ENCODE measurements at regions not wholly inside any gene's neighbourhood (a gene's known extent, or its start where the extent isn't known, plus 50 kb on each side); places are given as distances from the start of the nearest gene placed in this dataset.
A peak's percentile ranks its signal among the peaks of the same experiment; 100 is the strongest.
"Not testable (repeated sequence)": the region's sequence is repeated elsewhere in the genome, so short reads cannot be mapped to it uniquely, and the experiment has no call there.

DNA sequence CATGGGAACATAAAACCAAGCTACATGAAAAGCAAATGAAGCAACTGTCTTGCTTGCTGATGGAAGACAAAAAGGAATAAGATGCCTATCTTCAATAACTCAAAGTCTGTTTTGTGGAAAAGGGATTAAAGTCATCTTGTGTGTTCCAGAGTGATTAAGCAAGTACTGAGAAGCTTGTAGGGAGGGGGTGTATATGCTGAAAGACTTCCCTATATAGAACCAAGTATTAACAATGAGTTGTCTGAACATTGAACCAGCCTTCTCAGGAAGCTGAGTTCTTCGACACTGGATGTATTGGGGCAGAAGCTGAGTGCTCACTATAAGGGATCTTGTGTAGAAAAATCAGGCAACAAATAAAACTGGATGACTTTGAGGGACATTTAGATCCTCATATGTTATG is 451.8 kb downstream of the CD83 start:
- ATAC-seq, result no peak

DNA sequence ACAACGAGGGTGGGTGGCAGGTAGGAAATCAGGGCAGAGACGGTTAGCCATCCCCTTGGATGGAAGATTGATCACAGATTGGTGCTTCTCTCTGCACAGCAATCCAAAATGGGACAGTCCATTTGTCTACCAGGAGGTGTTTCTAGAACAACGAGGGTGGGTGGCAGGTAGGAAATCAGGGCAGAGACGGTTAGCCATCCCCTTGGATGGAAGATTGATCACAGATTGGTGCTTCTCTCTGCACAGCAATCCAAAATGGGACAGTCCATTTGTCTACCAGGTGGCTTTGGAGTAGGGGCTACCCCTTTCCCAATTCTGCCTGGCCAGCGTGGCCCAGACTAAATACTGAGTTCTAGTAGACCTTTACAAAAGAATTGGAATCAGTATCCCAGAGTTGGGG is 452.3 kb downstream of the CD83 start:
- POLR2A ChIA-PET; intact Hi-C loops (cut with micrococcal nuclease); H3K4me1 Mint-ChIP-seq (ENCODE audit: low read depth); H3K27me3 Mint-ChIP-seq; CTCF ChIA-PET; H3K9me3 Mint-ChIP-seq; H3K27ac Mint-ChIP-seq; DNase-seq; H3K36me3 Mint-ChIP-seq (ENCODE audit: low read depth); ATAC-seq; H3K4me3 Mint-ChIP-seq: not testable (repeated sequence)

More for the DNA sequence above, 451.8 kb downstream of the CD83 start:
- Mint-ChIP-seq H3K36me3 (ENCODE audit: low read depth) (no peaks in the 10 kb centered on the region), H3K9me3 (peaks cover 3% of the 10 kb centered on the region), H3K27ac (no peak overlapping the region), H3K4me1 (ENCODE audit: low read depth) (peaks cover 5% of the 10 kb centered on the region), H3K27me3 (peaks cover 2% of the 10 kb centered on the region), H3K4me3 (no peak overlapping the region)
- TF ChIP-seq, protein P1, sequence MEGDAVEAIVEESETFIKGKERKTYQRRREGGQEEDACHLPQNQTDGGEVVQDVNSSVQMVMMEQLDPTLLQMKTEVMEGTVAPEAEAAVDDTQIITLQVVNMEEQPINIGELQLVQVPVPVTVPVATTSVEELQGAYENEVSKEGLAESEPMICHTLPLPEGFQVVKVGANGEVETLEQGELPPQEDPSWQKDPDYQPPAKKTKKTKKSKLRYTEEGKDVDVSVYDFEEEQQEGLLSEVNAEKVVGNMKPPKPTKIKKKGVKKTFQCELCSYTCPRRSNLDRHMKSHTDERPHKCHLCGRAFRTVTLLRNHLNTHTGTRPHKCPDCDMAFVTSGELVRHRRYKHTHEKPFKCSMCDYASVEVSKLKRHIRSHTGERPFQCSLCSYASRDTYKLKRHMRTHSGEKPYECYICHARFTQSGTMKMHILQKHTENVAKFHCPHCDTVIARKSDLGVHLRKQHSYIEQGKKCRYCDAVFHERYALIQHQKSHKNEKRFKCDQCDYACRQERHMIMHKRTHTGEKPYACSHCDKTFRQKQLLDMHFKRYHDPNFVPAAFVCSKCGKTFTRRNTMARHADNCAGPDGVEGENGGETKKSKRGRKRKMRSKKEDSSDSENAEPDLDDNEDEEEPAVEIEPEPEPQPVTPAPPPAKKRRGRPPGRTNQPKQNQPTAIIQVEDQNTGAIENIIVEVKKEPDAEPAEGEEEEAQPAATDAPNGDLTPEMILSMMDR (IDR thresholded peaks at IDR 0.05), result no peak
- DNase-seq, result no peak
- ChIA-PET POLR2A (no interaction called here), CTCF (no interaction called here)
- intact Hi-C loops (cut with micrococcal nuclease), result no loop called here

DNA sequence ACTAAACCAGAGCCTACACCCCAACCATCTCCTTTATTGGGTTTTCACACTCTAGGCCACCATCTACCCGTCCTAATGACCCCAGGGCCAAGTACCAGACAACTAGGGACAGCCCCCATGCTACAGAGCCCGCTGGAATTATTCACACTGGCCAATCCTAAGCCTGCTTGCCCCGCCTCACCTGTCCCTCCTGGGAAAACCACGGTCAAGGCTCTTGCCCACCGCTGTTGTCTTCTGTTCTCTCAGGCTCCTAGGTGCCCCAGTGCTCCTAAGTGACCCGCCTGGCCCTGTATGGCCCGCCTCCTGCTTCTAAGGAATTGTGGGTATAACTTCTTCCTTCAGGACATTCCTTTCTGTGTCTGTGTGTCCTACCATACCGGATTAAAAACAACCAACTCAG is 453.4 kb downstream of the CD83 start:
- intact Hi-C loops (cut with micrococcal nuclease), result no loop called here
- Mint-ChIP-seq H3K36me3 (ENCODE audit: low read depth) (no peaks in the 10 kb centered on the region), H3K9me3 (no peaks in the 10 kb centered on the region), H3K4me3 (no peak overlapping the region), H3K27ac (no peak overlapping the region), H3K27me3 (peaks cover 3% of the 10 kb centered on the region), H3K4me1 (ENCODE audit: low read depth) (peaks cover 5% of the 10 kb centered on the region)
- ChIA-PET POLR2A (interaction anchor here (1.2 kb wide), 1 partner anchor 15 kb away, joined by 4 read pairs; no protein-coding TSS in a partner anchor), CTCF (no interaction called here)
- ATAC-seq (no peak), DNase-seq (no peak)
- TF ChIP-seq, protein P1 (IDR thresholded peaks at IDR 0.05), result no peak

DNA sequence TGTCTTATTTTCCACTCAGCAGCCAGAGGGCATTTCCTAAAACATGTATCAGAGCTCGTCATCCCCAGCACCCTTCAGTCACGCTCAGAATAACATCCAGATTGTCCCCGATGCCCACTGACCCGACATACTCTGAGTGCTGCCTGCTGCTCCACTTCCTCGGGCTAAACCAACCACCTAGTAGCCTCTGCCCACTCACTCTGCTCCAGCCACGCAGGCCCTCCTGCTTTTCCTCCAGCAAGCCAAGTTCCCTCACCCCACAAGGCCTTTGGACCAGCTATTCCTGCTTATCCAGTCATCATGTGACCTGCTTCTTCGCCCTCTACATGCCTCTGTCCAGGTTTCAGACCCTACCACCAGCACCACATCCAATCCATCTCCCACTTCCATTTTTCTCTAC is 454.2 kb downstream of the CD83 start:
- Mint-ChIP-seq H3K27ac (peak overlapping the region; percentile 12), H3K27me3 (peaks cover 3% of the 10 kb centered on the region), H3K4me3 (no peak overlapping the region), H3K9me3 (peaks cover 3% of the 10 kb centered on the region), H3K4me1 (ENCODE audit: low read depth) (peaks cover 5% of the 10 kb centered on the region), H3K36me3 (ENCODE audit: low read depth) (no peaks in the 10 kb centered on the region)
- intact Hi-C loops (cut with micrococcal nuclease), result no loop called here
- no peak for DNase-seq
- ChIA-PET POLR2A (interaction anchor here (1.2 kb wide), 1 partner anchor 14 kb away, joined by 4 read pairs; no protein-coding TSS in a partner anchor), CTCF (no interaction called here)
- ATAC-seq, result no peak
- TF ChIP-seq, protein P1 (IDR thresholded peaks at IDR 0.05), result no peak

DNA sequence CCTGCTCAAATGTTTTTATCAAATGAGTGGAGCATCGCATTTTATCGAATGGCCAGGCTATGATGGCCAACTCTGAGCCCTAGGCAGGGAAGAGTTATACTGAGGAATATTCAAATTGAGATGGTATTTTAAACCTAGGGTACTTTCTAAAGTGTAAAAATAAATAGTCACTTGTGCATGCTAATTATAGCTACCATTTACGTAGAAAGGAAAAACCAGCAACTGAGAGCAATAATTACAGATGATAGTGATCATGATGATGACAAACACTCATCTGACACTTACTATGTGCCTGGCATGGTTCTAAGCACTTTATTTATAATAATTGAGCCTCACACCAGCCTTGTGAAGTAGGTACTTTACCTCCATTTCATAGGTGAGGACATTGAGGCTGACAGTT is 455.7 kb downstream of the CD83 start:
- TF ChIP-seq, protein P1 (IDR thresholded peaks at IDR 0.05), result no peak

More for the DNA sequence above, 455.7 kb downstream of the CD83 start:
- ATAC-seq, result no peak
- DNase-seq, result no peak
- no peaks in the 10 kb centered on the region for H3K36me3 Mint-ChIP-seq (ENCODE audit: low read depth)
- peaks cover 3% of the 10 kb centered on the region for H3K9me3 Mint-ChIP-seq
- peaks cover 3% of the 10 kb centered on the region for H3K27me3 Mint-ChIP-seq
- ChIA-PET CTCF (no interaction called here), POLR2A (no interaction called here)
- intact Hi-C loops (cut with micrococcal nuclease), result no loop called here
- H3K4me1 Mint-ChIP-seq (ENCODE audit: low read depth), result peaks cover 5% of the 10 kb centered on the region
- no peak overlapping the region for H3K27ac Mint-ChIP-seq
- H3K4me3 Mint-ChIP-seq, result no peak overlapping the region
